ENCODE measurements at regions not wholly inside any gene's neighbourhood (a gene's known extent, or its start where the extent isn't known, plus 50 kb on each side); places are given as distances from the start of the nearest gene placed in this dataset.
"Not testable (repeated sequence)": the region's sequence is repeated elsewhere in the genome, so short reads cannot be mapped to it uniquely, and the experiment has no call there.

DNA sequence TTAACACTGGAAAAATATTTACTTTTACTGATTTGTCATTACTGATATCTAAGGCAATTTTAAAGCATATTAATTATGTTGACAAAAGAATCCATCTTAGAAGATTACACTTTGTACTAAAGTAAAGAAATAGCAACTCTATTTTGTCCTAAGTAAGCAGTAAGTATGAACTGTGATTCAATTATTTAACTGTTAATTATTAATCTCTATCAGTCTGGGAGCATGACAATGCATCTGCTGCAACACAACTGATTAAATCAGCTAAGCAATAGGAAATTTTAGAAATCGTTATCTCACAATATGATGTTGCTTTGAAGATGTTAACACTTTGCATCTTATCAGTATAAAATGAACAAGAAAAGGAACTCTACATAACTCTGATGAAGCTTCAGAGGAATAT, 172.3 kb downstream of the DPY19L2 start:
- H3K79me2 ChIP-seq (ENCODE audit: control insufficient read depth, insufficient read depth, low read length, poor library complexity): peaks cover 2% of the 10 kb centered on the region
- no peaks in the 10 kb centered on the region for H3K4me1 ChIP-seq (ENCODE audit: control insufficient read depth in 1 of 2, insufficient read depth in 2 of 2, low read length in 2 of 2)
- no peak overlapping the region for H2AFZ ChIP-seq (ENCODE audit: insufficient read depth, low read length, poor library complexity)
- H3K18ac ChIP-seq (ENCODE audit: low read length): no peak overlapping the region
- no peaks in the 10 kb centered on the region for H3K27me3 ChIP-seq (ENCODE audit: insufficient read depth, low read length)
- no peaks in the 10 kb centered on the region for H3K36me3 ChIP-seq (ENCODE audit: control insufficient read depth in 1 of 2, insufficient read depth in 2 of 2, low read length in 2 of 2)
- no peak overlapping the region for H3K14ac ChIP-seq (ENCODE audit: low read length)
- no peak overlapping the region for H4K91ac ChIP-seq (ENCODE audit: low read depth, low read length)
- no peak overlapping the region for H4K8ac ChIP-seq (ENCODE audit: low read depth, low read length)
- no peak overlapping the region for H2AK5ac ChIP-seq (ENCODE audit: low read length)
- no peak overlapping the region for H2BK120ac ChIP-seq (ENCODE audit: insufficient read depth, low read length, poor library complexity)
- no peak overlapping the region for H2BK5ac ChIP-seq (ENCODE audit: low read depth, low read length, poor library complexity)
- H3K23ac ChIP-seq (ENCODE audit: low read length): no peak overlapping the region
- H2BK12ac ChIP-seq (ENCODE audit: low read length): no peak overlapping the region
- no peak overlapping the region for H3K4me2 ChIP-seq (ENCODE audit: low read length)
- peaks cover 2% of the 10 kb centered on the region for H3K9me3 ChIP-seq (ENCODE audit: insufficient read depth, low read depth, low read length)
- H3K27ac ChIP-seq (ENCODE audit: low read depth, low read length): no peak overlapping the region
- no peak overlapping the region for H3K9ac ChIP-seq (ENCODE audit: low read length)
- no peak overlapping the region for H3K4ac ChIP-seq (ENCODE audit: low read depth, low read length)
- H3K4me3 ChIP-seq (ENCODE audit: low read depth, low read length): no peak overlapping the region
- DNase-seq: no peak
- no peak overlapping the region for H4K12ac ChIP-seq (ENCODE audit: low read depth, low read length)
- H3K79me1 ChIP-seq (ENCODE audit: low read length): no peaks in the 10 kb centered on the region
- no CpG with 5 or more reads among the region's 1 CpG for WGBS (ENCODE audit: extremely low coverage, insufficient coverage, insufficient read length)

DNA sequence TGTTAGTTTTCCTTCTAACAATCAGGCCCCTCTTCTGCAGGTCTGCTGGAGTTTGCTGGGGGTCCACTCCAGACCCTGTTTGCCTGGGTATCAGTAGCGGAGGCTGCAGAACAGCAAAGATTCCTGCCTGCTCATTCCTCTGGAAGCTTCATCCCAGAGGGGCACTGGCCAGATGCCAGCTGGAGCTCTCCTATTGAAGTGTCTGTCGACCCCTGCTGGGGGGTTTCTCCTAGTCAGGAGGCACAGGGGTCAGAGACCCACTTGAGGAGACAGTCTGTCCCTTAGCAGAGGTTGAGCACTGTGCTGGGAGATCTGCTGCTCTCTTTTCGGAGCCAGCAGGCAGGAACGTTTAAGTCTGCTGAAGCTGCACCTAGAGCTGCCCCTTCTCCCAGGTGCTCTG, 174.9 kb downstream of the DPY19L2 start:
- not testable (repeated sequence) for H4K91ac ChIP-seq (ENCODE audit: low read depth, low read length); H2BK5ac ChIP-seq (ENCODE audit: low read depth, low read length, poor library complexity); H3K14ac ChIP-seq (ENCODE audit: low read length); H3K4me1 ChIP-seq (ENCODE audit: control insufficient read depth in 1 of 2, insufficient read depth in 2 of 2, low read length in 2 of 2); H3K79me1 ChIP-seq (ENCODE audit: low read length); H2BK120ac ChIP-seq (ENCODE audit: insufficient read depth, low read length, poor library complexity); H3K23ac ChIP-seq (ENCODE audit: low read length); H4K8ac ChIP-seq (ENCODE audit: low read depth, low read length); H3K4ac ChIP-seq (ENCODE audit: low read depth, low read length); H3K9ac ChIP-seq (ENCODE audit: low read length); H4K12ac ChIP-seq (ENCODE audit: low read depth, low read length); DNase-seq; H2BK12ac ChIP-seq (ENCODE audit: low read length); H3K18ac ChIP-seq (ENCODE audit: low read length); H3K27me3 ChIP-seq (ENCODE audit: insufficient read depth, low read length); H3K36me3 ChIP-seq (ENCODE audit: control insufficient read depth in 1 of 2, insufficient read depth in 2 of 2, low read length in 2 of 2); H3K4me3 ChIP-seq (ENCODE audit: low read depth, low read length); H3K9me3 ChIP-seq (ENCODE audit: insufficient read depth, low read depth, low read length); H3K79me2 ChIP-seq (ENCODE audit: control insufficient read depth, insufficient read depth, low read length, poor library complexity); H2AFZ ChIP-seq (ENCODE audit: insufficient read depth, low read length, poor library complexity); H3K27ac ChIP-seq (ENCODE audit: low read depth, low read length); H2AK5ac ChIP-seq (ENCODE audit: low read length); H3K4me2 ChIP-seq (ENCODE audit: low read length)
- WGBS (ENCODE audit: extremely low coverage, insufficient coverage, insufficient read length): no CpG with 5 or more reads among the region's 4 CpGs

DNA sequence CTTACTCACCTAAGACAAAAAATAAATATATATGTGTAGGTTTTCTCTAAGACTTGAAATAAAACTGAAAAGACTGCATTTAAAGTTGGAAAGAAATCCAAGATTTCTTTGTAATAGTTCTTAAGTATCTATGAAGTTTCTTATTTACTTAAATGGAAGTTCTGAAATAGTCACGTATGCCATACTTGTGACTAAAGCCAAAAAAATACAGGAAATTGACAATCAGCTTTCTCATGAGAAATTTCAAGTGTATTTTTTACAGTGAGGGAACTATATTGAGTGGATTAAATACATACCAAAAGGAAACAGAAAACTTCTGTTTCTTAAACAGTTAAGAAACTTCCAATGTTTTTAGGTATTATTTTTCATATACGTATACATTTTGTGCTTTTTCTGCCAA, 188.1 kb downstream of the DPY19L2 start:
- H4K91ac ChIP-seq (ENCODE audit: low read depth, low read length): no peak overlapping the region
- H3K9ac ChIP-seq (ENCODE audit: low read length): no peak overlapping the region
- H3K4me1 ChIP-seq (ENCODE audit: control insufficient read depth in 1 of 2, insufficient read depth in 2 of 2, low read length in 2 of 2): no peaks in the 10 kb centered on the region
- H4K12ac ChIP-seq (ENCODE audit: low read depth, low read length): no peak overlapping the region
- H3K9me3 ChIP-seq (ENCODE audit: insufficient read depth, low read depth, low read length): no peaks in the 10 kb centered on the region
- no peak overlapping the region for H3K4me3 ChIP-seq (ENCODE audit: low read depth, low read length)
- no peak overlapping the region for H3K18ac ChIP-seq (ENCODE audit: low read length)
- H3K14ac ChIP-seq (ENCODE audit: low read length): no peak overlapping the region
- no peaks in the 10 kb centered on the region for H3K79me1 ChIP-seq (ENCODE audit: low read length)
- no peak overlapping the region for H2AFZ ChIP-seq (ENCODE audit: insufficient read depth, low read length, poor library complexity)
- H3K79me2 ChIP-seq (ENCODE audit: control insufficient read depth, insufficient read depth, low read length, poor library complexity): no peaks in the 10 kb centered on the region
- no peak for DNase-seq
- H2BK12ac ChIP-seq (ENCODE audit: low read length): no peak overlapping the region
- no peak overlapping the region for H2AK5ac ChIP-seq (ENCODE audit: low read length)
- H3K23ac ChIP-seq (ENCODE audit: low read length): no peak overlapping the region
- no peak overlapping the region for H3K4me2 ChIP-seq (ENCODE audit: low read length)
- H2BK5ac ChIP-seq (ENCODE audit: low read depth, low read length, poor library complexity): no peak overlapping the region
- H2BK120ac ChIP-seq (ENCODE audit: insufficient read depth, low read length, poor library complexity): no peak overlapping the region
- no CpG with 5 or more reads among the region's 2 CpGs for WGBS (ENCODE audit: extremely low coverage, insufficient coverage, insufficient read length)
- H3K4ac ChIP-seq (ENCODE audit: low read depth, low read length): no peak overlapping the region
- no peaks in the 10 kb centered on the region for H3K36me3 ChIP-seq (ENCODE audit: control insufficient read depth in 1 of 2, insufficient read depth in 2 of 2, low read length in 2 of 2)
- no peak overlapping the region for H3K27ac ChIP-seq (ENCODE audit: low read depth, low read length)
- no peaks in the 10 kb centered on the region for H3K27me3 ChIP-seq (ENCODE audit: insufficient read depth, low read length)
- H4K8ac ChIP-seq (ENCODE audit: low read depth, low read length): no peak overlapping the region

DNA sequence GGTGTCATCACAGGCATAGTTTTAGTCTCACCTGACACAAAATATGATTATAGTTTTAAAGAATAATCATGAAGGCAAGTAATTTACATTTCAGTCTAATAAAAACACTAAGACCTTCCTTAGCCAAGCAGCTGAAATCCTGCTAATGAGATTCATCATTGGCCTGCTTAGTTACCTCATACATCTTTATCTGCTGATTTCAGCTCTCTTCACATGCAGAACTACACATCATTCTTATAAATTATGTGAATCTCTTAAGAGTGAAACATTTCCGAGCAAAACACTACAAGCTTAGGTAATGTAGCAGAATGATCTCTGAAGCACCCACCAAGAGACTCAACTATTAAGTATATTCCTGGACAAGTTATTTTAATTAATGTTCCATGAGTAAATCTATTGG, 198.1 kb downstream of the DPY19L2 start:
- Histone ChIP-seq H2AFZ (ENCODE audit: insufficient read depth, low read length, poor library complexity) (no peak overlapping the region), H3K79me1 (ENCODE audit: low read length) (no peaks in the 10 kb centered on the region), H2BK120ac (ENCODE audit: insufficient read depth, low read length, poor library complexity) (no peak overlapping the region), H3K4me1 (ENCODE audit: control insufficient read depth in 1 of 2, insufficient read depth in 2 of 2, low read length in 2 of 2) (no peaks in the 10 kb centered on the region), H3K4ac (ENCODE audit: low read depth, low read length) (no peak overlapping the region), H3K27me3 (ENCODE audit: insufficient read depth, low read length) (no peaks in the 10 kb centered on the region), H3K36me3 (ENCODE audit: control insufficient read depth in 1 of 2, insufficient read depth in 2 of 2, low read length in 2 of 2) (no peaks in the 10 kb centered on the region), H3K4me2 (ENCODE audit: low read length) (no peak overlapping the region), H3K18ac (ENCODE audit: low read length) (no peak overlapping the region), H3K27ac (ENCODE audit: low read depth, low read length) (no peak overlapping the region), H4K91ac (ENCODE audit: low read depth, low read length) (no peak overlapping the region), H3K9ac (ENCODE audit: low read length) (no peak overlapping the region), H3K23ac (ENCODE audit: low read length) (no peak overlapping the region), H3K14ac (ENCODE audit: low read length) (no peak overlapping the region), H4K8ac (ENCODE audit: low read depth, low read length) (no peak overlapping the region), H3K79me2 (ENCODE audit: control insufficient read depth, insufficient read depth, low read length, poor library complexity) (no peaks in the 10 kb centered on the region), H4K12ac (ENCODE audit: low read depth, low read length) (no peak overlapping the region), H3K4me3 (ENCODE audit: low read depth, low read length) (no peak overlapping the region), H2BK12ac (ENCODE audit: low read length) (no peak overlapping the region), H2BK5ac (ENCODE audit: low read depth, low read length, poor library complexity) (no peak overlapping the region), H3K9me3 (ENCODE audit: insufficient read depth, low read depth, low read length) (no peaks in the 10 kb centered on the region), H2AK5ac (ENCODE audit: low read length) (no peak overlapping the region)
- no peak for DNase-seq
- WGBS (ENCODE audit: extremely low coverage, insufficient coverage, insufficient read length): no CpG with 5 or more reads among the region's 1 CpG
